Gastroesophageal sphincter (tissue), 3 donors: ENCODE measurements at regions not wholly inside any gene's neighbourhood (a gene's known extent, or its start where the extent isn't known, plus 50 kb on each side); places are given as distances from the start of the nearest gene placed in this dataset.

Experiments used
- EP300 ChIP-seq: sonication (generic); formaldehyde crosslinking; IDR thresholded peaks from one replicate; pipeline ENCODE4 v1.6.1; 2017; ENCODE audit warnings: antibody characterized with exemption, mild to moderate bottlenecking
- TF ChIP-seq, protein P1 (sequence below), 4 experiments: fragments of 200-600 bp in 2 of 4; fragments of 450-650 bp in 2 of 4; sonication (generic) in 1 of 4; IDR thresholded peaks; one replicate each; pipeline ENCODE4 v1.5.1; 2017 to 2019; ENCODE audit warnings: antibody characterized with exemption in 4 of 4, mild to moderate bottlenecking in 2 of 4, moderate library complexity in 2 of 4

DNA sequence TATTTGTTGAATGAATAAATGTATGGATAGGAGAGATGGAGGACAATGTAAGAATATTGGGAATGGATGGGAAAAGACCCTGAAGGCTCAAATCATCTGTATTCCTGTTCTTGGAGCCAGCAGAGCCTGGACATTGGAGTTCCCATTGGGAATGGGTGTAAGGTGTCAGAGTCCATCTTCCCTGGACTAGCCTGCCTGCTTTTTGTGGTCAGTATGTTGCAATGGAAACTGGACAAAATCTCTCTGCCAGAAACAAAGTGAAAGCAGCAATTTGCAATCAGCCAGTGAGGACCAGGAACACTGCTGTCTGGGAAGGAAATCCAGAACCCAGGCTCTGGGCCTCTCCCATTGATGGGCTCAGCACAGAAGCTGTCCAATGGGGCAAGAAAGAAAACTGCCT is 83.5 kb upstream of the SKOR2 start:
- TF ChIP-seq, protein P1, sequence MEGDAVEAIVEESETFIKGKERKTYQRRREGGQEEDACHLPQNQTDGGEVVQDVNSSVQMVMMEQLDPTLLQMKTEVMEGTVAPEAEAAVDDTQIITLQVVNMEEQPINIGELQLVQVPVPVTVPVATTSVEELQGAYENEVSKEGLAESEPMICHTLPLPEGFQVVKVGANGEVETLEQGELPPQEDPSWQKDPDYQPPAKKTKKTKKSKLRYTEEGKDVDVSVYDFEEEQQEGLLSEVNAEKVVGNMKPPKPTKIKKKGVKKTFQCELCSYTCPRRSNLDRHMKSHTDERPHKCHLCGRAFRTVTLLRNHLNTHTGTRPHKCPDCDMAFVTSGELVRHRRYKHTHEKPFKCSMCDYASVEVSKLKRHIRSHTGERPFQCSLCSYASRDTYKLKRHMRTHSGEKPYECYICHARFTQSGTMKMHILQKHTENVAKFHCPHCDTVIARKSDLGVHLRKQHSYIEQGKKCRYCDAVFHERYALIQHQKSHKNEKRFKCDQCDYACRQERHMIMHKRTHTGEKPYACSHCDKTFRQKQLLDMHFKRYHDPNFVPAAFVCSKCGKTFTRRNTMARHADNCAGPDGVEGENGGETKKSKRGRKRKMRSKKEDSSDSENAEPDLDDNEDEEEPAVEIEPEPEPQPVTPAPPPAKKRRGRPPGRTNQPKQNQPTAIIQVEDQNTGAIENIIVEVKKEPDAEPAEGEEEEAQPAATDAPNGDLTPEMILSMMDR (IDR thresholded peaks at IDR 0.05), result no peak
- TF ChIP-seq EP300, result no peak
